Left ventricle myocardium inferior (tissue), 1 donor: ENCODE measurements at regions not wholly inside any gene's neighbourhood (a gene's known extent, or its start where the extent isn't known, plus 50 kb on each side); places are given as distances from the start of the nearest gene placed in this dataset.

ENCODE experiments used
- DNase-seq: peaks from one replicate; pipeline ENCODE4 v3.0.0-alpha.2; 2020
- H3K27ac ChIP-seq: fragments of 200-600 bp; replicated peaks from 2 replicates; pipeline ENCODE4 v1.8.0; 2021
- H3K27me3 ChIP-seq: fragments of 200-600 bp; 2 replicates; pipeline ENCODE4 v1.8.0; 2021; ENCODE audit warnings: low read depth
- H3K36me3 ChIP-seq: fragments of 200-600 bp; 2 replicates; pipeline ENCODE4 v1.8.0; 2021
- H3K4me1 ChIP-seq: fragments of 200-600 bp; 2 replicates; pipeline ENCODE4 v1.8.0; 2021
- H3K4me3 ChIP-seq: fragments of 200-600 bp; 2 replicates; pipeline ENCODE4 v1.8.0; 2021; ENCODE audit warnings: mild to moderate bottlenecking, moderate library complexity
- H3K9me3 ChIP-seq: fragments of 200-600 bp; replicated peaks from 2 replicates; pipeline ENCODE4 v1.8.0; 2021
- intact Hi-C: fragments of 100-400 bp; cut with micrococcal nuclease; formaldehyde crosslinking; loops from one replicate; pipeline ENCODE4 v1.11.0; 2022
- TF ChIP-seq, protein P1 (sequence below): fragments of 200-600 bp; IDR thresholded peaks from 2 replicates; pipeline ENCODE4 v1.8.0; 2021; ENCODE audit warnings: antibody characterized with exemption, mild to moderate bottlenecking, borderline replicate concordance
- donor health status: DM: no; HTN: yes; CAD: no; lungs with severe emphysema.

DNA sequence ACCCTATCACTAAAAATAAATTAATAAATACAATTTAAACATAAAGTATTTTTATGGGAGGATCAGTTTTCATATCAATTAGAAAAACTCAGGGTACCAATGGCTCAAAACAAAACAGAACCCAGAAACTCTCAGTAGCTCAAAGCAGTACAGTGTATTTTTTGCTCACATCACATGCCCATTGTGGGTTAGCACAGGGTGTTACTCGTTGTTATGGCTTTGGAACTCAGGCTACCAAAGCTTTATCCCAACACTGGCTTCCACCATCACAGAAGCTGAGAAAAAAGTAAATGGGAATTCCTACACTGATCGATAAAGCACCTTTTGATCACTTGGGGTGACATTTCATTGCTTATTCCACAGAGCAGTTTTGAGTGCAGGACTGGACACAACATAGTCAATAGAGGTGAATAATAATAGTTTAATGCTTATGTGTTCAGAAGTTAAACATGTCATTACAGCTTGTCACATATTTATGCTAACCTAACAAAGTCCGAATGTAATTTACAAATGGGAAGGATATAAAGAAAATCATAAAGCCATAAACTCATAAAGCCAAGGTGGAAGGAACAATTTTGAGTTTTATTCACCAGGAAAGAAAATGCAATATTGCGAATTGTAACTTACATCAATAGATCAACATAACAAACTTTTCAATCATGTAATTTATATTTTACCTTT lies 484.5 kb upstream of the TMPRSS15 start:
- peaks cover 11% of the 10 kb centered on the region for H3K9me3 ChIP-seq
- DNase-seq: no peak
- no peaks in the 10 kb centered on the region for H3K36me3 ChIP-seq
- H3K27ac ChIP-seq: no peak overlapping the region
- TF ChIP-seq, protein P1, sequence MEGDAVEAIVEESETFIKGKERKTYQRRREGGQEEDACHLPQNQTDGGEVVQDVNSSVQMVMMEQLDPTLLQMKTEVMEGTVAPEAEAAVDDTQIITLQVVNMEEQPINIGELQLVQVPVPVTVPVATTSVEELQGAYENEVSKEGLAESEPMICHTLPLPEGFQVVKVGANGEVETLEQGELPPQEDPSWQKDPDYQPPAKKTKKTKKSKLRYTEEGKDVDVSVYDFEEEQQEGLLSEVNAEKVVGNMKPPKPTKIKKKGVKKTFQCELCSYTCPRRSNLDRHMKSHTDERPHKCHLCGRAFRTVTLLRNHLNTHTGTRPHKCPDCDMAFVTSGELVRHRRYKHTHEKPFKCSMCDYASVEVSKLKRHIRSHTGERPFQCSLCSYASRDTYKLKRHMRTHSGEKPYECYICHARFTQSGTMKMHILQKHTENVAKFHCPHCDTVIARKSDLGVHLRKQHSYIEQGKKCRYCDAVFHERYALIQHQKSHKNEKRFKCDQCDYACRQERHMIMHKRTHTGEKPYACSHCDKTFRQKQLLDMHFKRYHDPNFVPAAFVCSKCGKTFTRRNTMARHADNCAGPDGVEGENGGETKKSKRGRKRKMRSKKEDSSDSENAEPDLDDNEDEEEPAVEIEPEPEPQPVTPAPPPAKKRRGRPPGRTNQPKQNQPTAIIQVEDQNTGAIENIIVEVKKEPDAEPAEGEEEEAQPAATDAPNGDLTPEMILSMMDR: no peak
- no peaks in the 10 kb centered on the region for H3K27me3 ChIP-seq
- intact Hi-C loops: no loop called here
- no peaks in the 10 kb centered on the region for H3K4me1 ChIP-seq
- no peak overlapping the region for H3K4me3 ChIP-seq

DNA sequence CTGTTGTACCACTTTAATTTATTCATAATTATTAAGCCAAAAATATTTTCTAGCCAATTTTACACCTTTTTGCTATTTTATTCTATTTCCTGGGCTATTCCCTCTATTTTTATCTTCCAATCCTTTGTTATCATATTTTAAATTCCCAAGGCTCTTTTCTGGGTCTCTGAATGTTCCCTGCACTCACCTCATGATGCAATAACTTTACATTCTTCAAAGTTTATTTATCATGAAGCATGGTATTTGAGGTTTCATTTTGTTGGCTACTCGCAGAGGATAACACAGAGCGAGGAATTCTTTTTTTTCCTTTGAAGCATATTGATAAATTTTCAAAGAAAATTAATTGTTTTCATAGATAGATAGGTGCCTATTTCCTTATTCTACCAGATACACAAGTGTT lies 489.8 kb upstream of the TMPRSS15 start:
- TF ChIP-seq, protein P1: no peak
- no peak overlapping the region for H3K27ac ChIP-seq
- no peaks in the 10 kb centered on the region for H3K4me1 ChIP-seq
- DNase-seq: no peak
- H3K36me3 ChIP-seq: no peaks in the 10 kb centered on the region
- no peaks in the 10 kb centered on the region for H3K27me3 ChIP-seq
- intact Hi-C loops: no loop called here
- no peaks in the 10 kb centered on the region for H3K9me3 ChIP-seq
- no peak overlapping the region for H3K4me3 ChIP-seq

DNA sequence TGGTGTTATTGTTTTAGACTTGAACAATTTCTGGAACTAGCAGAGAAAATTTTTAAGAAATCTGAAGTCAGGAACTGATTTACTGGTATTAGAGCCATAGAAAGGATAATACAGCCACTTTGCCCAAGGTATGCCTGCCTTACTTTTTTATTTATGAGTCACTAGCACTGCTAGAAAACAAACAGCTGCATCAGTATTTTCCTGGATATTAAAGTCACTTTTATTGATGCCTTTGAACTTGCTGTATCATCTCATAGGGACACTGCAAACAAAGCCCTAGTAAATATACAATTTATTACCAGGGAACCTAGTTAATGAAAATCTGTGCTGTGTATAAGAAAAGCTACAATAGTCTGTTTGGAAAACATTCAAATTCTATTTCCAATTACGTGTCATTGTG lies 490.8 kb upstream of the TMPRSS15 start:
- no peaks in the 10 kb centered on the region for H3K36me3 ChIP-seq
- H3K27ac ChIP-seq: no peak overlapping the region
- intact Hi-C loops: no loop called here
- TF ChIP-seq, protein P1: no peak
- H3K9me3 ChIP-seq: no peaks in the 10 kb centered on the region
- no peak overlapping the region for H3K4me3 ChIP-seq
- H3K27me3 ChIP-seq: no peaks in the 10 kb centered on the region
- H3K4me1 ChIP-seq: no peaks in the 10 kb centered on the region
- DNase-seq: no peak

DNA sequence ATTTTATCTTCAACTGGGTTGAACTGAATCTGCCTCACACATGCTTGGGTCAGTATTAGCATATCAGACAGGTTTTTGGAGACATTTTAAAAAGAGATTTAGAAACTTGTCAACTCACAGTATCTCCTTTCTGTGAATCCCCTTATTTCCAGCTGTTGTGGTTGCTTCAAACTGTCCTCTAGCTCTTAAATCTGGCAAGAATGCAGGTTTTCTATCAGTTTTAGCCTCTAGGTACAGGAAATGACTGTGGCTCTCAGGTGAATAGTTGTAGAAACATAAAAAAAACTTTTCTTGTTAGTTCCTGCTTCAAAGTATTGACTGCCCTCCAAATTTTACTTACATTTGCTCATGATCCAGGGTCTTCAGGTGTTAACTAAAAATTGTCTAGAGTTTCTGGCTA lies 495.7 kb upstream of the TMPRSS15 start:
- no peak overlapping the region for H3K4me3 ChIP-seq
- no peak overlapping the region for H3K27ac ChIP-seq
- intact Hi-C loops: no loop called here
- H3K9me3 ChIP-seq: no peaks in the 10 kb centered on the region
- DNase-seq: no peak
- no peaks in the 10 kb centered on the region for H3K27me3 ChIP-seq
- no peaks in the 10 kb centered on the region for H3K36me3 ChIP-seq
- TF ChIP-seq, protein P1: no peak
- no peaks in the 10 kb centered on the region for H3K4me1 ChIP-seq

DNA sequence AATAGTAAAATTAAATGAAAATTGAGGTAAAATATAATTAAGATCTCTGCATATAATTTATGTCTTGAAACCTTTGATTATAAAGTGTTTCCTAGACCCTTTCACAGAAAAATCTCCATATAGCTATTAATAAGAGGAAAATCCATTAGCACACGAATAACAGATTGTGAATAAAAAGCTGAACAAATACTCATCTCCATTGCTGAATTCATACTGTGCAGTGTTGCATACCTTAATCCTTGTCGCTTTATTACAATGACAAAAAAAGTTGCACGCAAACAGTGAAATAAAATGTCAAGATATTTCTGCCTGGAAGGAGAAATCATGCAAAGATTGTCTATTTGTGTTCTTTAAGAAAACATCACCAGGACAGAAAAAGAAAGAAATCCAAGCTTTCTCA lies 499.1 kb upstream of the TMPRSS15 start:
- TF ChIP-seq, protein P1: no peak
- Histone ChIP-seq H3K27ac (no peak overlapping the region), H3K27me3 (no peaks in the 10 kb centered on the region), H3K4me3 (no peak overlapping the region), H3K36me3 (no peaks in the 10 kb centered on the region), H3K4me1 (no peaks in the 10 kb centered on the region), H3K9me3 (no peaks in the 10 kb centered on the region)
- intact Hi-C loops: no loop called here
- DNase-seq: no peak

DNA sequence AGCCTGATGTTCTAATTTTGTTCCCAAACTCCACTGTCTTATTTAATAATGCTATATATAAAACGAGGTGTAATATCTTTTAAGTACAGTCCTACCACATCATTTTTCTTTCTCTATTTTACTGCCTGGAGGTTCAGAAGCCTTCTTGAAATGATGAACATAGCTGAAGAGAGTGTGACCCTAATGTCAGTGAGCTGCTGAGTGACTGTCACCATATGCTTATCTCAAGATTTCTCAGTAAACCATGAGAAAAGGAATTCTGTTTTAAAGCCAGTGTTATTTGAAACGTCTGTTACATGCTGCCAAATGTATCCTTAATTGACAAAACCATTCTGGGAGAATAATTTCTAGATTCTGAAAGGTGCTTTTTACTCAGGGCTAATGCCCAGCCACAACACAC lies 503.5 kb upstream of the TMPRSS15 start:
- Histone ChIP-seq H3K36me3 (no peaks in the 10 kb centered on the region), H3K4me1 (no peaks in the 10 kb centered on the region), H3K9me3 (peaks cover 17% of the 10 kb centered on the region), H3K27ac (no peak overlapping the region), H3K27me3 (no peaks in the 10 kb centered on the region), H3K4me3 (no peak overlapping the region)
- no peak for DNase-seq
- TF ChIP-seq, protein P1: no peak
- intact Hi-C loops: no loop called here
